Parathyroid adenoma (tissue), 2 donors: ENCODE measurements at regions not wholly inside any gene's neighbourhood (a gene's known extent, or its start where the extent isn't known, plus 50 kb on each side); places are given as distances from the start of the nearest gene placed in this dataset.

Source experiments
- H2AFZ ChIP-seq: fragments of 300-600 bp; sonication (generic); one replicate; pipeline ENCODE4 v1.7.0; 2017; ENCODE audit warnings: antibody characterized with exemption, mild to moderate bottlenecking
- H3K27ac ChIP-seq: fragments of 300-600 bp; sonication (generic); one replicate; pipeline ENCODE4 v1.7.0; 2017
- H3K27me3 ChIP-seq: fragments of 300-600 bp; sonication (generic); one replicate; pipeline ENCODE4 v1.7.0; 2017; ENCODE audit warnings: low read length; ENCODE audit not compliant: control insufficient read depth, insufficient read depth
- H3K36me3 ChIP-seq: fragments of 300-600 bp; sonication (generic); one replicate; pipeline ENCODE4 v1.7.0; 2017; ENCODE audit warnings: low read length; ENCODE audit not compliant: control insufficient read depth, insufficient read depth
- H3K4me1 ChIP-seq: fragments of 300-600 bp; sonication (generic); one replicate; pipeline ENCODE4 v1.7.0; 2017; ENCODE audit warnings: control low read depth
- H3K4me2 ChIP-seq: fragments of 300-600 bp; sonication (generic); one replicate; pipeline ENCODE4 v1.7.0; 2017; ENCODE audit warnings: low read length
- H3K4me3 ChIP-seq: fragments of 300-600 bp; sonication (generic); one replicate; pipeline ENCODE4 v1.7.0; 2017; ENCODE audit warnings: low read depth, low read length
- H3K79me2 ChIP-seq: fragments of 300-600 bp; sonication (generic); one replicate; pipeline ENCODE4 v1.7.0; 2017; ENCODE audit warnings: control low read depth
- H3K9ac ChIP-seq: fragments of 300-600 bp; sonication (generic); one replicate; pipeline ENCODE4 v1.7.0; 2017; ENCODE audit warnings: mild to moderate bottlenecking
- H3K9me3 ChIP-seq: fragments of 300-600 bp; sonication (generic); one replicate; pipeline ENCODE4 v1.7.0; 2017; ENCODE audit warnings: low read length; ENCODE audit not compliant: control insufficient read depth
- CTCF ChIP-seq: fragments of 300-600 bp; sonication (generic); IDR thresholded peaks from one replicate; pipeline ENCODE4 v1.7.0; 2017; ENCODE audit warnings: antibody characterized with exemption, mild to moderate bottlenecking
- donor health status: primary hyperparathyroidism.

- Histone ChIP-seq H2AFZ (no peak overlapping the region), H3K9ac (no peak overlapping the region), H3K36me3 (no peaks in the 10 kb centered on the region), H3K4me2 (no peak overlapping the region), H3K27me3 (no peaks in the 10 kb centered on the region), H3K9me3 (no peaks in the 10 kb centered on the region), H3K4me1 (no peaks in the 10 kb centered on the region), H3K27ac (no peak overlapping the region), H3K79me2 (no peaks in the 10 kb centered on the region), H3K4me3 (no peak overlapping the region)
- no peak for TF ChIP-seq CTCF
Observed at GRCh38 chr12:58530742-58531062, 389.6 kb downstream of the LRIG3 start.

GRCh38 chr12:58532855-58533608 lies 387.3 kb downstream of the LRIG3 start:
- no peaks in the 10 kb centered on the region for H3K36me3 ChIP-seq
- H3K9me3 ChIP-seq = no peaks in the 10 kb centered on the region
- no peak overlapping the region for H3K4me2 ChIP-seq
- no peak overlapping the region for H2AFZ ChIP-seq
- H3K4me3 ChIP-seq = no peak overlapping the region
- no peak overlapping the region for H3K27ac ChIP-seq
- H3K27me3 ChIP-seq = no peaks in the 10 kb centered on the region
- no peaks in the 10 kb centered on the region for H3K4me1 ChIP-seq
- H3K9ac ChIP-seq = no peak overlapping the region
- TF ChIP-seq CTCF = no peak
- no peaks in the 10 kb centered on the region for H3K79me2 ChIP-seq

- no peak overlapping the region for H2AFZ ChIP-seq
- H3K4me3 ChIP-seq = no peak overlapping the region
- H3K4me1 ChIP-seq = no peaks in the 10 kb centered on the region
- H3K4me2 ChIP-seq = no peak overlapping the region
- no peaks in the 10 kb centered on the region for H3K79me2 ChIP-seq
- H3K9ac ChIP-seq = no peak overlapping the region
- no peaks in the 10 kb centered on the region for H3K9me3 ChIP-seq
- no peak overlapping the region for H3K27ac ChIP-seq
- no peaks in the 10 kb centered on the region for H3K27me3 ChIP-seq
- no peaks in the 10 kb centered on the region for H3K36me3 ChIP-seq
- TF ChIP-seq CTCF = no peak
Observed at GRCh38 chr12:58533652-58534051, 386.7 kb downstream of the LRIG3 start.

- Histone ChIP-seq H3K9me3 (no peaks in the 10 kb centered on the region), H3K9ac (no peak overlapping the region), H3K4me1 (no peaks in the 10 kb centered on the region), H3K27me3 (no peaks in the 10 kb centered on the region), H3K36me3 (no peaks in the 10 kb centered on the region), H3K79me2 (no peaks in the 10 kb centered on the region), H3K4me3 (no peak overlapping the region), H3K27ac (no peak overlapping the region), H3K4me2 (no peak overlapping the region), H2AFZ (no peak overlapping the region)
- TF ChIP-seq CTCF = no peak
Observed at GRCh38 chr12:58537278-58537677, 383.0 kb downstream of the LRIG3 start.

- Histone ChIP-seq H3K36me3 (no peaks in the 10 kb centered on the region), H3K27me3 (no peaks in the 10 kb centered on the region), H3K27ac (no peak overlapping the region), H3K79me2 (no peaks in the 10 kb centered on the region), H3K9ac (no peak overlapping the region), H3K9me3 (no peaks in the 10 kb centered on the region), H3K4me1 (no peaks in the 10 kb centered on the region), H3K4me2 (no peak overlapping the region), H2AFZ (no peak overlapping the region), H3K4me3 (no peak overlapping the region)
- TF ChIP-seq CTCF = no peak
Observed at GRCh38 chr12:58539295-58539694, 381.0 kb downstream of the LRIG3 start.
